ENCODE measurements at regions not wholly inside any gene's neighbourhood (a gene's known extent, or its start where the extent isn't known, plus 50 kb on each side); places are given as distances from the start of the nearest gene placed in this dataset.

DNA sequence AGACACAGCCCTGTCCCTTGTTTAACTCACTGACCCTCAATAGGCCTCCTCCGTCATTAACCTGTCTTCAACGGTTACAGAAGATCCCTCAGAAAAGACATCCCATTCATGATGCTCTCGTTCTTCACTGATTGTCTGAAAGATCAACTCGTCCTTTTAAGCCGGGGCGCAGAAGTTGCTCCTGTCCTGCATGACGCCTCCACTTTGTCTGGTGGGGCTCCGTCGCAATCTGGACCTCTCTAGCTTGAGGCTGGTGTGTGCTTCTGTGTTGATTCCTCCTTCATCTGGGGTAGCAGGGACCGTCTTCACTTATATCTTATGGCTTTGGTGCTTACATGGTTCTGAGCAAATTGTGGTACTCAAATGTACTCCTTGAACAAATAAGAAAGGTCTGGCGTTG is 766.0 kb upstream of the PCDH9 start:
- no peak for TF ChIP-seq CTCF (conservative IDR thresholded peaks at IDR 0.05 in 1 of 2, IDR thresholded peaks at IDR 0.05 in 1 of 2; ENCODE audit: low read depth in 1 of 2, low read length in 2 of 2)
- no peak for TF ChIP-seq EZH2 (IDR thresholded peaks at IDR 0.05; ENCODE audit: low read length, missing control alignments)

Measured in fibroblast of lung (primary cell).